ENCODE measurements at regions not wholly inside any gene's neighbourhood (a gene's known extent, or its start where the extent isn't known, plus 50 kb on each side); places are given as distances from the start of the nearest gene placed in this dataset.

DNA sequence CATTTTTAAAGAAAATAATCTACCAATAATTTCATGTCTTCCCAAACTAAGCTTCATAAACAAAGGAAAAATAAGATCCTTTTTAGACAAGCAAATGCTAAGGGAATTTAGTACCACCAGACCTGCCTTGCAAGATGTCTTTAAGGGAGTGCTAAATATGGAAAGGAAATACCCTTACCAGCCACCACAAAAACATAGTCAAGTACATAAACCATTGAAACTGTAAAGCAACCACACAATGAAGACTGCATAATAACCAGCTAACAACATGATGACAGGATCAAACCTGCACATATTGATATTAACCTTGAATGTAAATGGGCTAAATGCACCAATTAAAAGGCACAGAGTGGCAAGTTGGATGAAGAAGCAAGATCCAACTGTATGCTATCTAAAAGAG, 586.5 kb upstream of the NRG3 start:
- no peaks in the 10 kb centered on the region for H3K27me3 ChIP-seq (ENCODE audit: insufficient read depth, low read length)
- H2AFZ ChIP-seq (ENCODE audit: low read length, unreplicated experiment): no peak overlapping the region
- no peaks in the 10 kb centered on the region for H3K79me2 ChIP-seq (ENCODE audit: control insufficient read depth, insufficient read depth, low read length, unreplicated experiment)
- H3K4me3 ChIP-seq (ENCODE audit: low read depth, low read length): no peak overlapping the region
- no peak overlapping the region for H3K27ac ChIP-seq (ENCODE audit: low read depth, low read length)
- no peaks in the 10 kb centered on the region for H3K36me3 ChIP-seq (ENCODE audit: insufficient read depth, low read length)
- H3K4me1 ChIP-seq (ENCODE audit: control insufficient read depth, insufficient read depth, low read length, unreplicated experiment): no peaks in the 10 kb centered on the region

DNA sequence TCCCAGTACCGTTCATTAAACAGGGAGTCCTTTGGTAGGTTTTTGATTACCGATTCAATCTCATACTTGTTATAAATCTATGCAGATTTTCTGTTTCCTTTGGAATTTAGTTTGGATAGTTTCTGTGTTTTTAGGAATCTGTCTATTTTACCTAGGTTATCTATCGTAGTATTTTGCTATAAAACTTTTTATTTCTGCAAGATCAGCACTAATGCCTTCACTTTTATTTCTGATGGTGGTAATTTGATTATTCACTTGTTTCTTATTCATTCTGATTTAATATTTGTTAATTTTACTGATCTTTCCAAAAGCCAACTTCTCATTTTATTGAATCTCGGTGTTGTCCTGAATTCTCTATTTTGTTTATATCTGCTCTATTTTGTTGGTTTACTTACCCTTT, 577.7 kb upstream of the NRG3 start:
- Histone ChIP-seq H3K4me1 (ENCODE audit: control insufficient read depth, insufficient read depth, low read length, unreplicated experiment) (no peaks in the 10 kb centered on the region), H3K27me3 (ENCODE audit: insufficient read depth, low read length) (no peaks in the 10 kb centered on the region), H3K4me3 (ENCODE audit: low read depth, low read length) (no peak overlapping the region), H3K27ac (ENCODE audit: low read depth, low read length) (no peak overlapping the region), H3K79me2 (ENCODE audit: control insufficient read depth, insufficient read depth, low read length, unreplicated experiment) (no peaks in the 10 kb centered on the region), H3K36me3 (ENCODE audit: insufficient read depth, low read length) (no peaks in the 10 kb centered on the region), H2AFZ (ENCODE audit: low read length, unreplicated experiment) (no peak overlapping the region)

DNA sequence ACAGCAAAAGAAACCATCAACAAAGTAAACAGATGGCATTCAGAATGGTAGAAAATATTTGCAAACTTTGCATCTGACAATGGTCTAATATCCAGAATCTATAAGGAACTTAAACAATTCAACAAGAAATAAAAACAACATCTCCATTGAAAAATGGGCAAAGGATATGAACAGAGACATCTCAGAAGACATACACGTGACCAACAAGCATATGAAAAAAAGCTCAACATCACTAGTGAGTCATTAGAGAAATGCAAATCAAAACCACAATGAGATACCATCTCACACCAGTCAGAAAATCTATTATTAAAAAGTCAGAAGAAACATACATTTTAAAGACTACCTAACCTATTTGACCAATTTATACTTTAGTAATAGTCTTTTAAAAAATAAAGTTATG, 571.3 kb upstream of the NRG3 start:
- no peak overlapping the region for H2AFZ ChIP-seq (ENCODE audit: low read length, unreplicated experiment)
- no peaks in the 10 kb centered on the region for H3K36me3 ChIP-seq (ENCODE audit: insufficient read depth, low read length)
- H3K4me1 ChIP-seq (ENCODE audit: control insufficient read depth, insufficient read depth, low read length, unreplicated experiment): no peaks in the 10 kb centered on the region
- no peak overlapping the region for H3K4me3 ChIP-seq (ENCODE audit: low read depth, low read length)
- H3K27me3 ChIP-seq (ENCODE audit: insufficient read depth, low read length): no peaks in the 10 kb centered on the region
- no peaks in the 10 kb centered on the region for H3K79me2 ChIP-seq (ENCODE audit: control insufficient read depth, insufficient read depth, low read length, unreplicated experiment)
- H3K27ac ChIP-seq (ENCODE audit: low read depth, low read length): no peak overlapping the region

DNA sequence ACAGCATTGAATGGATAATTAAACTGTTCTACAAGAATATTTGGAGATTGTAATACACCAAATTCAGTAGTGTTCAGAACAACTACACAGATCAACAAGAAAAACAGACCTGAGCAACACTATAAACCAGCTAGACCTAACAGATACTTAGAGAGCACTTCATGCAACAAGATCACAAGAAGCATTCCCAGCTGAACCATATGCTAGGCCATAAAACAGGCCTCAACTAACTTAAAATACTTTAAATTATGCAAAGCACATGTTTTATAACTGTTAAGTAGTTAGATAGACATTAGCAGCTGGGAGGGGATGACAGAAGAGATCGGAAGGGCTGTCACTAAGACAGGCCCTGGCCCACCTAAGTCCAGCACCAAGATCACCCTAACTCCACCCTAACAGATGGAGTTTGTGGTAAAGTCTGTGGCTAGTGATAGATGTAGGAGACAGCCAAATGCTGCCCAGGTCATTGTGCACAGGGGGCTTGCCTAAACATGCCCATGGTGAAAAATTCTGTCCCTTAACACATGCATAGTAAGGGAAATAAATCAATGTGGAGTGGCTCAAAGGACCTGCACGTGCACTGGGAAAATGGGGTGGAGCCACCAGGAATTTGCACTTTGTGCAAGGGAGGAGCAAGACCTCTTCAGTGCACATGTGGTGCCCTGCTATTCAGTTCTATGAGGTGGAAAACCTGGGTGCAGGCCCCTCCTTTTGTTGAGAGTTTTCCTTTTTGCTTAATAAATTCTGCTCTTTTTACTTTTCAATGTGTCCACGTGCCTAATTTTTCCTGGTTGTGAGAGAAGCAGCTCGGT, 567.8 kb upstream of the NRG3 start:
- no peaks in the 10 kb centered on the region for H3K36me3 ChIP-seq (ENCODE audit: insufficient read depth, low read length)
- H3K27me3 ChIP-seq (ENCODE audit: insufficient read depth, low read length): no peaks in the 10 kb centered on the region
- no peak overlapping the region for H3K27ac ChIP-seq (ENCODE audit: low read depth, low read length)
- no peaks in the 10 kb centered on the region for H3K4me1 ChIP-seq (ENCODE audit: control insufficient read depth, insufficient read depth, low read length, unreplicated experiment)
- no peaks in the 10 kb centered on the region for H3K79me2 ChIP-seq (ENCODE audit: control insufficient read depth, insufficient read depth, low read length, unreplicated experiment)
- no peak overlapping the region for H2AFZ ChIP-seq (ENCODE audit: low read length, unreplicated experiment)
- H3K4me3 ChIP-seq (ENCODE audit: low read depth, low read length): no peak overlapping the region

DNA sequence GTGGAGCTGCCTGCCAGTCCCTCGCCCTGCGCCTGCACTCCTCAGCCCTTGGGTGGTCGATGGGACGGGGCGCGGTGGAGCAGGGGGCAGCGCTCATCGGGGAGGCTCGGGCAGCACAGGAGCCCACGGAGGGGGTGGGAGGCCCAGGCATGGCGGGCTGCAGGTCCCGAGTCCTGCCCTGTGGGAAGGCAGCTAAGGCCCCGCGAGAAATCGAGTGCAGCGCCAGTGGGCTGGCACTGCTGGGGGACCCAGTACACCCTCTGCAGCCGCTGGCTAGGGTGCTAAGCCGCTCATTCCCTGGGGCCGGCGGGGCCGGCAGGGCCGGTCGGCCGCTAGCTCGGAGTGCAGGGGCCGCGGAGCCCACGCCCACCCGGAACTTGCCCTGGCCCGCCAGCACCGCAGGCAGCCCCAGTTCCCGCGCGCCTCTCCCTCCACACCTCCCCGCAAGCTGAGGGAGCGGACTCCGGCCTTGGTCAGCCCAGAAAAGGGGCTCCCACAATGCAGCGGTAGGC, 565.9 kb upstream of the NRG3 start:
- Histone ChIP-seq H2AFZ (ENCODE audit: low read length, unreplicated experiment) (no peak overlapping the region), H3K4me3 (ENCODE audit: low read depth, low read length) (no peak overlapping the region)

DNA sequence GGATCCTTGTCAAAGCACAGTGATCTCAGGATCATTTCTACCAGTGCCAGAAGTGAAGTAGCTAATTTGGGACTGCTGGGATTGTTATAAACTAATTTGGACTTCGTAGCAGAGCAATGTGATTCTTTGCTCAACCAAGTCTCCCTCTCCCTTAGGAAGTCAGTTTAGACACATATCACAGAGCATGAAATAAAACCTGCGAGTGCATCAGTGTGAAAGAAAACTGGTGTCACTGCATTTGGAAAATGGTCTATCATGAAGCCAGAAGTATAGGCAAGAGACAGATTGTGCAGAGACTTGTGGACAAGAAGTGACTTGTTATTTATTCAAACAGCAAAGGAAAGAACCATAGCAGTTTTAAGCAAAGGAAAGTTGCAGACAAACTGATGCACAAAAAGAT, 560.5 kb upstream of the NRG3 start:
- Histone ChIP-seq H2AFZ (ENCODE audit: low read length, unreplicated experiment) (no peak overlapping the region), H3K27ac (ENCODE audit: low read depth, low read length) (no peak overlapping the region), H3K4me1 (ENCODE audit: control insufficient read depth, insufficient read depth, low read length, unreplicated experiment) (no peaks in the 10 kb centered on the region), H3K79me2 (ENCODE audit: control insufficient read depth, insufficient read depth, low read length, unreplicated experiment) (no peaks in the 10 kb centered on the region), H3K36me3 (ENCODE audit: insufficient read depth, low read length) (no peaks in the 10 kb centered on the region), H3K4me3 (ENCODE audit: low read depth, low read length) (no peak overlapping the region), H3K27me3 (ENCODE audit: insufficient read depth, low read length) (no peaks in the 10 kb centered on the region)

More for the DNA sequence above, 565.9 kb upstream of the NRG3 start:
- H3K27ac ChIP-seq (ENCODE audit: low read depth, low read length): no peak overlapping the region
- no peaks in the 10 kb centered on the region for H3K79me2 ChIP-seq (ENCODE audit: control insufficient read depth, insufficient read depth, low read length, unreplicated experiment)
- H3K27me3 ChIP-seq (ENCODE audit: insufficient read depth, low read length): no peaks in the 10 kb centered on the region
- no peaks in the 10 kb centered on the region for H3K36me3 ChIP-seq (ENCODE audit: insufficient read depth, low read length)
- no peaks in the 10 kb centered on the region for H3K4me1 ChIP-seq (ENCODE audit: control insufficient read depth, insufficient read depth, low read length, unreplicated experiment)

DNA sequence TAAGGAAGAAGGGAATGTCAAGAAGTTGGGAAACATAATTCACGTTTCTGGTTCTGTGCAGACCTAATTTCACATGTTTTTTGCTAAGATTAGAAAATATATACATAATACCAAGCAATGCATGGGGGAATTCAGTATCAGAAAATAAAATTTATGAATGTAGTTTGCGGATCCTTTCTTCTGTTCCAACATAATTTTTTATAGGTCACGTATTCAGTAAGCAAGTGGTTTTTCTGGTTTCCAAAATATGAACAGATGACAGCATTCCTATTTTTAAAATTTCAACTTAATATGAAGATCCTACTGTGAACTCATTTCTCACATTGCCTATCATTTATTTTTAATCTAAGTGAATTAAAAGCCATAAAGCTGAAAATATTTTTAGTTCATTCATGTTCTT, 560.0 kb upstream of the NRG3 start:
- H3K4me3 ChIP-seq (ENCODE audit: low read depth, low read length): no peak overlapping the region
- H3K79me2 ChIP-seq (ENCODE audit: control insufficient read depth, insufficient read depth, low read length, unreplicated experiment): no peaks in the 10 kb centered on the region
- no peaks in the 10 kb centered on the region for H3K27me3 ChIP-seq (ENCODE audit: insufficient read depth, low read length)
- H2AFZ ChIP-seq (ENCODE audit: low read length, unreplicated experiment): no peak overlapping the region
- no peaks in the 10 kb centered on the region for H3K36me3 ChIP-seq (ENCODE audit: insufficient read depth, low read length)
- H3K27ac ChIP-seq (ENCODE audit: low read depth, low read length): no peak overlapping the region
- no peaks in the 10 kb centered on the region for H3K4me1 ChIP-seq (ENCODE audit: control insufficient read depth, insufficient read depth, low read length, unreplicated experiment)

DNA sequence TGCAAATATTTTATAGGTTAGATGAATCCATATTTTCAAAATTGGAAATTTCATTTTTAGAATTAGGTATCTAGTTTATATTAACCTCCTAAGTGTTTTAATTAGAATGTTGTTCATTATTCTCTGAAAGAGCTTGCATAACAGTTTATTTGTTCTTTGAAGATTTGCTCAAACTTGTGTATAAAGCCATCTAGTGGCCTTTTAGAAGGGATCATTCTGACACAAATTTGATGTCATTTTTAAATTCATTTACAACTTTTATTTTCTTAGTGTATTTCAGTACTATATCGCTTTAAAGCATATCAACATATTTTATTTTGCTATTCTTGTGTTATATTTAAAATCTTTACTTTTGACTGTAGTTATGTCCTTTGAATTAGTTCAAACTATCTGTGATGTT, 527.0 kb upstream of the NRG3 start:
- Histone ChIP-seq H3K36me3 (ENCODE audit: insufficient read depth, low read length) (no peaks in the 10 kb centered on the region), H3K4me1 (ENCODE audit: control insufficient read depth, insufficient read depth, low read length, unreplicated experiment) (no peaks in the 10 kb centered on the region), H2AFZ (ENCODE audit: low read length, unreplicated experiment) (no peak overlapping the region), H3K79me2 (ENCODE audit: control insufficient read depth, insufficient read depth, low read length, unreplicated experiment) (no peaks in the 10 kb centered on the region), H3K27ac (ENCODE audit: low read depth, low read length) (no peak overlapping the region), H3K27me3 (ENCODE audit: insufficient read depth, low read length) (no peaks in the 10 kb centered on the region), H3K4me3 (ENCODE audit: low read depth, low read length) (no peak overlapping the region)

DNA sequence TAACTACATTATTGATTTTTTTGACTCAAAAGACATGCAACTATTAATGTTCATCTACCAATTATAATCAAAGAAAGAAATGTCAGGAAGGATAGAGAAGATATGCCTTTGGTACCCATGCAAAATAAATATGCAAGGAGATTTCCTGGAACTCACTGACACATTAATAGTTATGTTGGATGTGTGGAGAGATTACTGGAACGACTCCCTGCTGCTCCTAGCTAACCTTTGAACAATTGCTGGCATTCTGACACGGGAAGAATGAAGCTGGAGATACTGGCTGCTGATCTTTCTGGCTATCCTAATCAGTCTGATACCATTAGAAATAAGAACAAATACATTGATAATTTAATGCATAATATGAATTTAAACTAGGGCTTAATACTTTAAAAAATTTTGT, 507.9 kb upstream of the NRG3 start:
- H2AFZ ChIP-seq (ENCODE audit: low read length, unreplicated experiment): no peak overlapping the region
- H3K27ac ChIP-seq (ENCODE audit: low read depth, low read length): no peak overlapping the region
- H3K36me3 ChIP-seq (ENCODE audit: insufficient read depth, low read length): no peaks in the 10 kb centered on the region
- H3K4me1 ChIP-seq (ENCODE audit: control insufficient read depth, insufficient read depth, low read length, unreplicated experiment): no peaks in the 10 kb centered on the region
- H3K27me3 ChIP-seq (ENCODE audit: insufficient read depth, low read length): no peaks in the 10 kb centered on the region
- H3K4me3 ChIP-seq (ENCODE audit: low read depth, low read length): no peak overlapping the region
- no peaks in the 10 kb centered on the region for H3K79me2 ChIP-seq (ENCODE audit: control insufficient read depth, insufficient read depth, low read length, unreplicated experiment)

DNA sequence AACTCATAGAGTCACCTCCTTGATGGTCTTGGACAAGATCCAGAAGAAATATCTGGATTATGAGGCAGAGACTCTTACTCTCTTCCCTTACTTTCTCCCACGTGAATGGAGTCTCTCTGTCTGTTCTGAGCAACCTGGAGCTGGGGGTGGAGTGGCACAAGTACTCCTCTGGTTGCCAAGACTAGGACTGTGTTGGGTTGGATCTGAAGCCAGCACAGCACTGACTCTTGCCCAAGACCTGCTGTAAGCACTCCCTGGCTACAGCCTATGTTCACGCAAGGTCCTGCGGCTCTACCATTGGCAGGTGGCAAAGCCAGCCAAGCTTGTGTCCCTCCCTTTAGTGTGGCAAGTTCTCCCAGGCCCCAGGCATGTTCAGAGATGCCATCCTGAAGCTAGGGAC, 488.2 kb upstream of the NRG3 start:
- Histone ChIP-seq H3K27ac (ENCODE audit: low read depth, low read length) (no peak overlapping the region), H3K36me3 (ENCODE audit: insufficient read depth, low read length) (no peaks in the 10 kb centered on the region), H3K27me3 (ENCODE audit: insufficient read depth, low read length) (no peaks in the 10 kb centered on the region), H2AFZ (ENCODE audit: low read length, unreplicated experiment) (no peak overlapping the region), H3K4me3 (ENCODE audit: low read depth, low read length) (no peak overlapping the region), H3K4me1 (ENCODE audit: control insufficient read depth, insufficient read depth, low read length, unreplicated experiment) (no peaks in the 10 kb centered on the region), H3K79me2 (ENCODE audit: control insufficient read depth, insufficient read depth, low read length, unreplicated experiment) (no peaks in the 10 kb centered on the region)

DNA sequence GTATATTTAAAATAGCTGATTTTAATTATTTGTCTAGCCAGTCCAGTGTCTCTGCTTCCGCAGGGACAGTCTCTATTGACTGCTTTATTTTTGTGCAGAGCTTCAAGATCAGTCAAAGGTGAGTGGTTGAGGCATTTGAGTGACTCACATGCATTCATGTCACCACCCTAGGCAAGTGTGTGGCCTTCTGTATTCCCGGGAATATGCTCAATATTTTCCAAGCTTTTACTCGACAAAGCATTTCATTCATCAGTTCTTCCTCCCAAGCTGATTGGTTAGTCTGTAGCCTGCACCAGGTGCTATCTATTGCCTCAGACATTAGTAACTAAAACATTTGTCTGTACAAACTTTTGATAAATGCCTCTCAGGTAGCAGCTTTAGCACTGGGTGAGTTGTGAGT, 471.5 kb upstream of the NRG3 start:
- H3K27ac ChIP-seq (ENCODE audit: low read depth, low read length): no peak overlapping the region
- no peaks in the 10 kb centered on the region for H3K36me3 ChIP-seq (ENCODE audit: insufficient read depth, low read length)
- H3K4me1 ChIP-seq (ENCODE audit: control insufficient read depth, insufficient read depth, low read length, unreplicated experiment): no peaks in the 10 kb centered on the region
- H3K4me3 ChIP-seq (ENCODE audit: low read depth, low read length): no peak overlapping the region
- no peak overlapping the region for H2AFZ ChIP-seq (ENCODE audit: low read length, unreplicated experiment)
- no peaks in the 10 kb centered on the region for H3K27me3 ChIP-seq (ENCODE audit: insufficient read depth, low read length)
- no peaks in the 10 kb centered on the region for H3K79me2 ChIP-seq (ENCODE audit: control insufficient read depth, insufficient read depth, low read length, unreplicated experiment)
